Peyer's patch (tissue), 4 donors: ENCODE measurements at regions not wholly inside any gene's neighbourhood (a gene's known extent, or its start where the extent isn't known, plus 50 kb on each side); places are given as distances from the start of the nearest gene placed in this dataset.

ENCODE experiments used
- POLR2A ChIP-seq, 2 donors: fragments of 450-650 bp; IDR thresholded peaks; one replicate each; pipeline ENCODE4 v1.5.1; 2017; ENCODE audit warnings: antibody characterized with exemption in 2 of 2, mild to moderate bottlenecking in 2 of 2, moderate library complexity in 2 of 2
- TF ChIP-seq, protein P1 (sequence below), 6 experiments: fragments of 450-650 bp in 4 of 6; fragments of 200-600 bp in 2 of 6; sonication (generic) in 1 of 6; IDR thresholded peaks; one replicate each; pipeline ENCODE4 v1.5.1; 2017 to 2019; ENCODE audit warnings: antibody characterized with exemption in 6 of 6, mild to moderate bottlenecking in 3 of 6, moderate library complexity in 1 of 6

DNA sequence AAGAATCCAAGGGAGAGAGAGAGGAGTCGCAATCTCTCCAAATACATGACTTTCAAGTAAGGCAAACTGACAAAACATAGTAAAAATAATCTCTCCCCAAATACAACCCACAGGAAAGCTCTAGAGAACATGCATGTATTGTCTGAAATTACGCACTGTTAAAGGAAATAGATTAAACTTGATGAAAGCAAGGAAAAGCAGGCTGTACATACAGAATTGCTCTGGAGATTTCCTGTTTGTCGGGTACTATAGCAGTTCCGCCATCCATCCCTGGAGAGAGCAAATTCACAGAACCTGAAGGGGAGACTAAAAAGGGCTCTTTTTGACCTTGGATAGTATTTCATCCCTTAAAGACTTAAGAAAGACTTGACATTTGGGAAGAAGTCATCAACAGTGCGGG, 170.2 kb upstream of the BET1 start:
- TF ChIP-seq, protein P1, sequence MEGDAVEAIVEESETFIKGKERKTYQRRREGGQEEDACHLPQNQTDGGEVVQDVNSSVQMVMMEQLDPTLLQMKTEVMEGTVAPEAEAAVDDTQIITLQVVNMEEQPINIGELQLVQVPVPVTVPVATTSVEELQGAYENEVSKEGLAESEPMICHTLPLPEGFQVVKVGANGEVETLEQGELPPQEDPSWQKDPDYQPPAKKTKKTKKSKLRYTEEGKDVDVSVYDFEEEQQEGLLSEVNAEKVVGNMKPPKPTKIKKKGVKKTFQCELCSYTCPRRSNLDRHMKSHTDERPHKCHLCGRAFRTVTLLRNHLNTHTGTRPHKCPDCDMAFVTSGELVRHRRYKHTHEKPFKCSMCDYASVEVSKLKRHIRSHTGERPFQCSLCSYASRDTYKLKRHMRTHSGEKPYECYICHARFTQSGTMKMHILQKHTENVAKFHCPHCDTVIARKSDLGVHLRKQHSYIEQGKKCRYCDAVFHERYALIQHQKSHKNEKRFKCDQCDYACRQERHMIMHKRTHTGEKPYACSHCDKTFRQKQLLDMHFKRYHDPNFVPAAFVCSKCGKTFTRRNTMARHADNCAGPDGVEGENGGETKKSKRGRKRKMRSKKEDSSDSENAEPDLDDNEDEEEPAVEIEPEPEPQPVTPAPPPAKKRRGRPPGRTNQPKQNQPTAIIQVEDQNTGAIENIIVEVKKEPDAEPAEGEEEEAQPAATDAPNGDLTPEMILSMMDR (IDR thresholded peaks at IDR 0.05) = no peak
- no peak for TF ChIP-seq POLR2A (IDR thresholded peaks at IDR 0.05)
